Activated naive CD8-positive, alpha-beta T cell treated with anti-CD3 and anti-CD28 coated beads for 36 hours (primary cell): ENCODE measurements at regions not wholly inside any gene's neighbourhood (a gene's known extent, or its start where the extent isn't known, plus 50 kb on each side); places are given as distances from the start of the nearest gene placed in this dataset.
"Not testable (repeated sequence)": the region's sequence is repeated elsewhere in the genome, so short reads cannot be mapped to it uniquely, and the experiment has no call there.

ENCODE experiments used
- DNase-seq: peaks from one replicate; pipeline ENCODE4 v3.0.0; 2021
- H3K27ac Mint-ChIP-seq: one replicate; pipeline ENCODE4 v1.8.0; 2022; ENCODE audit warnings: mild to moderate bottlenecking, moderate library complexity, mixed read lengths
- H3K27me3 Mint-ChIP-seq: one replicate; pipeline ENCODE4 v1.8.0; 2022; ENCODE audit warnings: mild to moderate bottlenecking, mixed read lengths
- H3K36me3 Mint-ChIP-seq: one replicate; pipeline ENCODE4 v1.8.0; 2021; ENCODE audit warnings: mild to moderate bottlenecking, mixed read lengths
- H3K4me1 Mint-ChIP-seq: one replicate; pipeline ENCODE4 v1.8.0; 2021; ENCODE audit warnings: mixed read lengths
- H3K4me3 Mint-ChIP-seq: one replicate; pipeline ENCODE4 v1.8.0; 2022; ENCODE audit warnings: mild to moderate bottlenecking, moderate library complexity, mixed read lengths
- H3K9me3 Mint-ChIP-seq: one replicate; pipeline ENCODE4 v1.8.0; 2022; ENCODE audit warnings: mixed read lengths

- peaks cover 10% of the 10 kb centered on the region for H3K4me1 Mint-ChIP-seq
- no peaks in the 10 kb centered on the region for H3K36me3 Mint-ChIP-seq
- no peak overlapping the region for H3K4me3 Mint-ChIP-seq
- H3K27me3 Mint-ChIP-seq: no peaks in the 10 kb centered on the region
- H3K27ac Mint-ChIP-seq: no peak overlapping the region
- DNase-seq: no peak
- H3K9me3 Mint-ChIP-seq: no peaks in the 10 kb centered on the region
These were observed 168.7 kb upstream of the SSTR1 start for GRCh38 chr14:38038986-38039385.

- Mint-ChIP-seq H3K9me3 (no peaks in the 10 kb centered on the region), H3K4me3 (no peak overlapping the region), H3K27me3 (no peaks in the 10 kb centered on the region), H3K4me1 (peaks cover 10% of the 10 kb centered on the region), H3K36me3 (no peaks in the 10 kb centered on the region), H3K27ac (no peak overlapping the region)
- no peak for DNase-seq
These were observed 168.2 kb upstream of the SSTR1 start for GRCh38 chr14:38039496-38039895.

- H3K9me3 Mint-ChIP-seq: no peaks in the 10 kb centered on the region
- no peaks in the 10 kb centered on the region for H3K36me3 Mint-ChIP-seq
- no peaks in the 10 kb centered on the region for H3K27me3 Mint-ChIP-seq
These were observed 167.3 kb upstream of the SSTR1 start for GRCh38 chr14:38040411-38040810.

GRCh38 chr14:38042322-38042721 is 165.4 kb upstream of the SSTR1 start:
- Mint-ChIP-seq H3K9me3 (no peaks in the 10 kb centered on the region), H3K4me1 (peaks cover 5% of the 10 kb centered on the region), H3K4me3 (no peak overlapping the region), H3K36me3 (no peaks in the 10 kb centered on the region), H3K27me3 (no peaks in the 10 kb centered on the region), H3K27ac (no peak overlapping the region)
- DNase-seq: no peak

More at GRCh38 chr14:38040411-38040810, 167.3 kb upstream of the SSTR1 start:
- DNase-seq: no peak
- H3K4me1 Mint-ChIP-seq: peaks cover 3% of the 10 kb centered on the region
- no peak overlapping the region for H3K27ac Mint-ChIP-seq
- H3K4me3 Mint-ChIP-seq: no peak overlapping the region

- Mint-ChIP-seq H3K4me1 (peaks cover 5% of the 10 kb centered on the region), H3K4me3 (no peak overlapping the region), H3K36me3 (peaks cover 5% of the 10 kb centered on the region), H3K27ac (no peak overlapping the region), H3K9me3 (peaks cover 8% of the 10 kb centered on the region), H3K27me3 (no peaks in the 10 kb centered on the region)
- no peak for DNase-seq
These were observed 163.0 kb upstream of the SSTR1 start for GRCh38 chr14:38044710-38045109.

- no peaks in the 10 kb centered on the region for H3K27me3 Mint-ChIP-seq
- no peak overlapping the region for H3K4me3 Mint-ChIP-seq
- DNase-seq: no peak
- no peak overlapping the region for H3K27ac Mint-ChIP-seq
- H3K36me3 Mint-ChIP-seq: peaks cover 5% of the 10 kb centered on the region
- H3K4me1 Mint-ChIP-seq: peaks cover 5% of the 10 kb centered on the region
- H3K9me3 Mint-ChIP-seq: peaks cover 8% of the 10 kb centered on the region
These were observed 162.2 kb upstream of the SSTR1 start for GRCh38 chr14:38045461-38045860.

- DNase-seq: no peak
- Mint-ChIP-seq H3K9me3 (peaks cover 8% of the 10 kb centered on the region), H3K36me3 (peaks cover 5% of the 10 kb centered on the region), H3K4me3 (no peak overlapping the region), H3K27ac (no peak overlapping the region), H3K27me3 (no peaks in the 10 kb centered on the region), H3K4me1 (peaks cover 2% of the 10 kb centered on the region)
These were observed 161.5 kb upstream of the SSTR1 start for GRCh38 chr14:38046160-38046559.

GRCh38 chr14:38047195-38047902 is 160.4 kb upstream of the SSTR1 start:
- DNase-seq: no peak
- Mint-ChIP-seq H3K9me3 (peaks cover 8% of the 10 kb centered on the region), H3K36me3 (peaks cover 5% of the 10 kb centered on the region), H3K4me1 (peaks cover 2% of the 10 kb centered on the region), H3K27ac (no peak overlapping the region), H3K27me3 (no peaks in the 10 kb centered on the region), H3K4me3 (no peak overlapping the region)

GRCh38 chr14:38053666-38054065 is 154.0 kb upstream of the SSTR1 start:
- H3K4me1 Mint-ChIP-seq: peaks cover 2% of the 10 kb centered on the region

GRCh38 chr14:38056270-38056669 is 151.4 kb upstream of the SSTR1 start:
- Mint-ChIP-seq H3K9me3 (peaks cover 8% of the 10 kb centered on the region), H3K36me3 (peaks cover 6% of the 10 kb centered on the region), H3K27ac (no peak overlapping the region), H3K4me3 (no peak overlapping the region), H3K4me1 (peaks cover 2% of the 10 kb centered on the region), H3K27me3 (no peaks in the 10 kb centered on the region)
- no peak for DNase-seq

More at GRCh38 chr14:38053666-38054065, 154.0 kb upstream of the SSTR1 start:
- H3K4me3 Mint-ChIP-seq: no peak overlapping the region
- H3K27me3 Mint-ChIP-seq: no peaks in the 10 kb centered on the region
- peaks cover 4% of the 10 kb centered on the region for H3K9me3 Mint-ChIP-seq
- no peak overlapping the region for H3K27ac Mint-ChIP-seq
- DNase-seq: no peak
- H3K36me3 Mint-ChIP-seq: peaks cover under 1% of the 10 kb centered on the region

GRCh38 chr14:38062223-38062622 is 145.5 kb upstream of the SSTR1 start:
- not testable (repeated sequence) for H3K27ac Mint-ChIP-seq, H3K4me3 Mint-ChIP-seq, H3K27me3 Mint-ChIP-seq, DNase-seq
- peaks cover 16% of the 10 kb centered on the region for H3K9me3 Mint-ChIP-seq
- H3K4me1 Mint-ChIP-seq: peaks cover 16% of the 10 kb centered on the region
- peaks cover 13% of the 10 kb centered on the region for H3K36me3 Mint-ChIP-seq

- peaks cover 20% of the 10 kb centered on the region for H3K4me1 Mint-ChIP-seq
- peaks cover 13% of the 10 kb centered on the region for H3K36me3 Mint-ChIP-seq
- H3K27ac Mint-ChIP-seq: no peak overlapping the region
- H3K9me3 Mint-ChIP-seq: peaks cover 16% of the 10 kb centered on the region
- no peak for DNase-seq
- no peaks in the 10 kb centered on the region for H3K27me3 Mint-ChIP-seq
- no peak overlapping the region for H3K4me3 Mint-ChIP-seq
These were observed 143.9 kb upstream of the SSTR1 start for GRCh38 chr14:38063711-38064320.

GRCh38 chr14:38065106-38065762 is 142.5 kb upstream of the SSTR1 start:
- DNase-seq: peak; percentile 45
- peak overlapping the region; percentile 67 for H3K4me3 Mint-ChIP-seq
- peaks cover 29% of the 10 kb centered on the region for H3K4me1 Mint-ChIP-seq
- H3K27me3 Mint-ChIP-seq: no peaks in the 10 kb centered on the region
- peaks cover 13% of the 10 kb centered on the region for H3K36me3 Mint-ChIP-seq
- H3K9me3 Mint-ChIP-seq: peaks cover 12% of the 10 kb centered on the region
- peak overlapping the region; percentile 82 for H3K27ac Mint-ChIP-seq

GRCh38 chr14:38070061-38070588 is 137.6 kb upstream of the SSTR1 start:
- no peak for DNase-seq
- Mint-ChIP-seq H3K27ac (no peak overlapping the region), H3K4me1 (peaks cover 54% of the 10 kb centered on the region), H3K36me3 (peaks cover 5% of the 10 kb centered on the region), H3K4me3 (no peak overlapping the region), H3K9me3 (peaks cover 10% of the 10 kb centered on the region), H3K27me3 (no peaks in the 10 kb centered on the region)

- peaks cover 56% of the 10 kb centered on the region for H3K4me1 Mint-ChIP-seq
- H3K4me3 Mint-ChIP-seq: no peak overlapping the region
- peak overlapping the region; percentile 38 for H3K27ac Mint-ChIP-seq
These were observed 134.1 kb upstream of the SSTR1 start for GRCh38 chr14:38073641-38074040.

More at GRCh38 chr14:38073641-38074040, 134.1 kb upstream of the SSTR1 start:
- H3K27me3 Mint-ChIP-seq: no peaks in the 10 kb centered on the region
- peaks cover 9% of the 10 kb centered on the region for H3K36me3 Mint-ChIP-seq
- DNase-seq: no peak
- peaks cover 10% of the 10 kb centered on the region for H3K9me3 Mint-ChIP-seq
